A673 (cell line): ENCODE measurements at regions not wholly inside any gene's neighbourhood (a gene's known extent, or its start where the extent isn't known, plus 50 kb on each side); places are given as distances from the start of the nearest gene placed in this dataset.
"Not testable (repeated sequence)": the region's sequence is repeated elsewhere in the genome, so short reads cannot be mapped to it uniquely, and the experiment has no call there.

Experiments
- BruUV-seq: library from RNA; stranded (reverse); fragments of 400-500 nt; replicated peaks from 2 replicates; lab custom pipeline; 2021; lab: Mats Ljungman, UMichigan
- CTCF ChIA-PET: fragments of 300-600 bp; sonication (Branson Sonifier 250); formaldehyde crosslinking; loops from one replicate; lab custom pipeline; 2022; ENCODE audit warnings: antibody characterized with exemption; lab: Charles Lee
- POLR2A ChIA-PET: fragments of 300-600 bp; sonication (Branson Sonifier 250); formaldehyde crosslinking; loops from one replicate; lab custom pipeline; 2022; ENCODE audit warnings: antibody characterized with exemption; ENCODE audit not compliant: low non-redundant PET; lab: Charles Lee
- DNase-seq: peaks from one replicate; pipeline ENCODE4 v3.0.0-alpha.2; 2015; ENCODE audit warnings: low spot score
- H3K27ac ChIP-seq: fragments of 200-600 bp; sonication (generic); 2 replicates; pipeline ENCODE4 v1.5.1; 2016; ENCODE audit warnings: mixed run types, low read depth, mild to moderate bottlenecking, mixed read lengths, antibody characterized with exemption, low read length; ENCODE audit not compliant: poor library complexity, severe bottlenecking
- H3K27me3 ChIP-seq: fragments of 200-600 bp; sonication (generic); replicated peaks from 2 replicates; pipeline ENCODE4 v1.6.1; 2017; ENCODE audit warnings: mixed run types, low read depth, mild to moderate bottlenecking, mixed read lengths, antibody characterized with exemption, low read length; ENCODE audit not compliant: insufficient read depth, poor library complexity
- H3K36me3 ChIP-seq: fragments of 200-600 bp; sonication (generic); 2 replicates; pipeline ENCODE4 v1.6.1; 2016; ENCODE audit warnings: mixed run types, mild to moderate bottlenecking, mixed read lengths, antibody characterized with exemption, low read length; ENCODE audit not compliant: insufficient read depth, poor library complexity, severe bottlenecking
- H3K4me1 ChIP-seq: fragments of 200-600 bp; sonication (generic); 2 replicates; pipeline ENCODE4 v1.6.1; 2017; ENCODE audit warnings: mixed run types, mild to moderate bottlenecking, mixed read lengths, antibody characterized with exemption, low read length; ENCODE audit not compliant: insufficient read depth, poor library complexity, severe bottlenecking
- H3K4me3 ChIP-seq: fragments of 200-600 bp; sonication (generic); 2 replicates; pipeline ENCODE4 v1.5.1; 2016; ENCODE audit warnings: low read depth, mixed run types, mild to moderate bottlenecking, mixed read lengths, low read length; ENCODE audit not compliant: poor library complexity, severe bottlenecking
- H3K9me3 ChIP-seq: fragments of 200-600 bp; sonication (generic); 2 replicates; pipeline ENCODE4 v1.6.1; 2016; ENCODE audit warnings: mixed run types, low read depth, mild to moderate bottlenecking, mixed read lengths, antibody characterized with exemption, low read length; ENCODE audit not compliant: poor library complexity, severe bottlenecking
- EZH2 ChIP-seq: fragments of 200-600 bp; sonication (generic); IDR thresholded peaks from 2 replicates; pipeline ENCODE4 v1.6.1; 2017; ENCODE audit warnings: borderline replicate concordance, low read depth, mild to moderate bottlenecking, mixed read lengths, antibody characterized with exemption, low read length; ENCODE audit not compliant: poor library complexity, severe bottlenecking
- intact Hi-C: fragments of 100-400 bp; cut with micrococcal nuclease; formaldehyde crosslinking; loops from one replicate; pipeline ENCODE4 v1.10.0; 2022; ENCODE audit not compliant: unreplicated experiment
- TF ChIP-seq, protein P1 (sequence below): fragments of 300-800, 200-600 bp; sonication (generic); conservative IDR thresholded peaks from 2 replicates; pipeline ENCODE4 v1.5.1; 2017; ENCODE audit warnings: low read depth, mild to moderate bottlenecking, antibody characterized with exemption, low read length, moderate library complexity, mixed read lengths

DNA sequence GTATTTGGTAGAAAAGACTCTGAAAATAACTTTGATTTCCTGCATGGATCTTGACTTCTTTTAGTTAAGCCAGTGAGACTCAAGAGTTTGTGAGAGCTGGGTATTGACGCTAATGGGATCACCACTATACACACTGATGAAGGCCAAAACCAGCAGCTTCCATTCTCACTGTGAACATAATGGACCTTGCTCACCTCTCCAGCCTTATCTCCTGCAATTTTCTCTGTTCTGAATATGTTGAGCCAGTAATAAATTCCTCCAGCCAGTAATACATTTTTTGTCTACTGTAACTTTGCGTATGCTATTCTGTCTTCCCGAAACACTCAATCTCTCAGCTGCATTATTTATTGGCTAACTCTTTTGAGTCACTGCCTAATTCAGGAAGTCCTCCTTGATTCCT is 111.6 kb upstream of the PPP2R5A start:
- ChIA-PET CTCF (no interaction called here), POLR2A (no interaction called here)
- BruUV-seq, result no TSS peak
- no peak for TF ChIP-seq EZH2
- TF ChIP-seq, protein P1, sequence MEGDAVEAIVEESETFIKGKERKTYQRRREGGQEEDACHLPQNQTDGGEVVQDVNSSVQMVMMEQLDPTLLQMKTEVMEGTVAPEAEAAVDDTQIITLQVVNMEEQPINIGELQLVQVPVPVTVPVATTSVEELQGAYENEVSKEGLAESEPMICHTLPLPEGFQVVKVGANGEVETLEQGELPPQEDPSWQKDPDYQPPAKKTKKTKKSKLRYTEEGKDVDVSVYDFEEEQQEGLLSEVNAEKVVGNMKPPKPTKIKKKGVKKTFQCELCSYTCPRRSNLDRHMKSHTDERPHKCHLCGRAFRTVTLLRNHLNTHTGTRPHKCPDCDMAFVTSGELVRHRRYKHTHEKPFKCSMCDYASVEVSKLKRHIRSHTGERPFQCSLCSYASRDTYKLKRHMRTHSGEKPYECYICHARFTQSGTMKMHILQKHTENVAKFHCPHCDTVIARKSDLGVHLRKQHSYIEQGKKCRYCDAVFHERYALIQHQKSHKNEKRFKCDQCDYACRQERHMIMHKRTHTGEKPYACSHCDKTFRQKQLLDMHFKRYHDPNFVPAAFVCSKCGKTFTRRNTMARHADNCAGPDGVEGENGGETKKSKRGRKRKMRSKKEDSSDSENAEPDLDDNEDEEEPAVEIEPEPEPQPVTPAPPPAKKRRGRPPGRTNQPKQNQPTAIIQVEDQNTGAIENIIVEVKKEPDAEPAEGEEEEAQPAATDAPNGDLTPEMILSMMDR, result no peak
- DNase-seq, result no peak
- no peaks in the 10 kb centered on the region for H3K9me3 ChIP-seq
- H3K4me3 ChIP-seq, result no peak overlapping the region
- intact Hi-C loops, result no loop called here
- H3K4me1 ChIP-seq, result no peaks in the 10 kb centered on the region
- H3K36me3 ChIP-seq, result no peaks in the 10 kb centered on the region
- no peaks in the 10 kb centered on the region for H3K27me3 ChIP-seq
- no peak overlapping the region for H3K27ac ChIP-seq

- H3K4me1 ChIP-seq, CTCF ChIA-PET: not testable (repeated sequence)
These were observed 110.9 kb upstream of the PPP2R5A start for GRCh38 chr1:212174295-212174694.

GRCh38 chr1:212177542-212177941 is 107.7 kb upstream of the PPP2R5A start:
- no TSS peak for BruUV-seq
- no peak for DNase-seq
- CTCF ChIA-PET, result no interaction called here
- Histone ChIP-seq H3K27me3 (no peaks in the 10 kb centered on the region), H3K4me1 (no peaks in the 10 kb centered on the region), H3K4me3 (no peak overlapping the region), H3K36me3 (no peaks in the 10 kb centered on the region), H3K9me3 (no peaks in the 10 kb centered on the region), H3K27ac (no peak overlapping the region)
- TF ChIP-seq, protein P1, result no peak
- TF ChIP-seq EZH2, result no peak
- intact Hi-C loops, result no loop called here
- POLR2A ChIA-PET, result no interaction called here

More at GRCh38 chr1:212174295-212174694, 110.9 kb upstream of the PPP2R5A start:
- intact Hi-C loops, H3K9me3 ChIP-seq, H3K27me3 ChIP-seq, H3K36me3 ChIP-seq, DNase-seq, H3K27ac ChIP-seq, POLR2A ChIA-PET, H3K4me3 ChIP-seq, BruUV-seq: not testable (repeated sequence)

GRCh38 chr1:212178851-212179250 is 106.4 kb upstream of the PPP2R5A start:
- intact Hi-C loops, result no loop called here
- BruUV-seq, result no TSS peak
- H3K9me3 ChIP-seq, result no peaks in the 10 kb centered on the region
- no peak for DNase-seq
- POLR2A ChIA-PET, result no interaction called here
- H3K27ac ChIP-seq, result no peak overlapping the region
- H3K27me3 ChIP-seq, result no peaks in the 10 kb centered on the region
- no peak overlapping the region for H3K4me3 ChIP-seq
- CTCF ChIA-PET, result no interaction called here
- no peak for TF ChIP-seq EZH2
- TF ChIP-seq, protein P1, result no peak
- H3K4me1 ChIP-seq, result no peaks in the 10 kb centered on the region
- H3K36me3 ChIP-seq, result no peaks in the 10 kb centered on the region
